Lower lobe of right lung (tissue), 2 donors: ENCODE measurements at regions not wholly inside any gene's neighbourhood (a gene's known extent, or its start where the extent isn't known, plus 50 kb on each side); places are given as distances from the start of the nearest gene placed in this dataset.

Experiments used
- ATAC-seq, 2 donors: fragments of 200-7000 bp; cut with Tn5 transposase; one replicate each; pipeline ENCODE4 v1.9.1; 2020 to 2022; ENCODE audit warnings: mild to moderate bottlenecking in 2 of 2, moderate library complexity in 2 of 2
- DNase-seq: peaks from one replicate; pipeline ENCODE4 v3.0.0-alpha.2; 2020
- H3K27ac ChIP-seq: fragments of 200-600 bp; one replicate; pipeline ENCODE4 v1.8.0; 2022
- H3K27me3 ChIP-seq: fragments of 200-600 bp; one replicate; pipeline ENCODE4 v1.8.0; 2022; ENCODE audit warnings: low read depth
- H3K36me3 ChIP-seq: fragments of 200-600 bp; one replicate; pipeline ENCODE4 v1.8.0; 2022; ENCODE audit warnings: mild to moderate bottlenecking
- H3K4me1 ChIP-seq: fragments of 200-600 bp; one replicate; pipeline ENCODE4 v1.8.0; 2022
- H3K4me3 ChIP-seq: fragments of 200-600 bp; one replicate; pipeline ENCODE4 v1.8.0; 2022; ENCODE audit warnings: mild to moderate bottlenecking
- H3K9me3 ChIP-seq: fragments of 200-600 bp; one replicate; pipeline ENCODE4 v1.8.0; 2022
- CTCF ChIP-seq: fragments of 200-600 bp; IDR thresholded peaks from one replicate; pipeline ENCODE4 v1.8.0; 2022; ENCODE audit warnings: antibody characterized with exemption, mild to moderate bottlenecking
- intact Hi-C: fragments of 100-400 bp; cut with DNase I; formaldehyde crosslinking; loops from one replicate; pipeline ENCODE4 v1.11.0; 2022
- donor health status: DM: no; HTN: yes; CAD: no; lungs with severe emphysema.

- H3K4me3 ChIP-seq = no peak overlapping the region
- H3K4me1 ChIP-seq = no peaks in the 10 kb centered on the region
- DNase-seq (no peak), ATAC-seq (no peak)
- H3K9me3 ChIP-seq = no peaks in the 10 kb centered on the region
- no peaks in the 10 kb centered on the region for H3K36me3 ChIP-seq
- intact Hi-C loops = no loop called here
- TF ChIP-seq CTCF = no peak
- no peaks in the 10 kb centered on the region for H3K27me3 ChIP-seq
- H3K27ac ChIP-seq = no peak overlapping the region
Measured at GRCh38 chr3:95123104-95123503, 1060.2 kb downstream of the NSUN3 start.

- no peak for DNase-seq
- no peaks in the 10 kb centered on the region for H3K36me3 ChIP-seq
- no peak overlapping the region for H3K4me3 ChIP-seq
- H3K4me1 ChIP-seq = no peaks in the 10 kb centered on the region
- intact Hi-C loops = no loop called here
- no peaks in the 10 kb centered on the region for H3K9me3 ChIP-seq
- TF ChIP-seq CTCF = no peak
- no peak for ATAC-seq
- H3K27ac ChIP-seq = no peak overlapping the region
- no peaks in the 10 kb centered on the region for H3K27me3 ChIP-seq
Measured at GRCh38 chr3:95134693-95135413, 1072.0 kb downstream of the NSUN3 start.

GRCh38 chr3:95148107-95148506, 1085.2 kb downstream of the NSUN3 start:
- no peaks in the 10 kb centered on the region for H3K36me3 ChIP-seq
- DNase-seq = no peak
- intact Hi-C loops = no loop called here

GRCh38 chr3:95151590-95151989, 1088.7 kb downstream of the NSUN3 start:
- ATAC-seq = no peak
- Histone ChIP-seq H3K4me1 (no peaks in the 10 kb centered on the region), H3K36me3 (no peaks in the 10 kb centered on the region), H3K27ac (no peak overlapping the region), H3K4me3 (no peak overlapping the region), H3K27me3 (no peaks in the 10 kb centered on the region), H3K9me3 (no peaks in the 10 kb centered on the region)
- no peak for TF ChIP-seq CTCF
- no peak for DNase-seq
- intact Hi-C loops = no loop called here

More at GRCh38 chr3:95148107-95148506, 1085.2 kb downstream of the NSUN3 start:
- TF ChIP-seq CTCF = no peak
- ATAC-seq = no peak
- no peaks in the 10 kb centered on the region for H3K9me3 ChIP-seq
- no peak overlapping the region for H3K4me3 ChIP-seq
- no peaks in the 10 kb centered on the region for H3K27me3 ChIP-seq
- no peak overlapping the region for H3K27ac ChIP-seq
- H3K4me1 ChIP-seq = no peaks in the 10 kb centered on the region

GRCh38 chr3:95154766-95155165, 1091.9 kb downstream of the NSUN3 start:
- no peaks in the 10 kb centered on the region for H3K27me3 ChIP-seq
- no peak overlapping the region for H3K4me3 ChIP-seq
- DNase-seq (no peak), ATAC-seq (no peak)
- no peak for TF ChIP-seq CTCF
- H3K4me1 ChIP-seq = no peaks in the 10 kb centered on the region
- H3K27ac ChIP-seq = no peak overlapping the region
- H3K9me3 ChIP-seq = no peaks in the 10 kb centered on the region
- intact Hi-C loops = no loop called here
- no peaks in the 10 kb centered on the region for H3K36me3 ChIP-seq
